ENCODE measurements at regions not wholly inside any gene's neighbourhood (a gene's known extent, or its start where the extent isn't known, plus 50 kb on each side); places are given as distances from the start of the nearest gene placed in this dataset.

- TF ChIP-seq CHD2 (IDR thresholded peaks at IDR 0.05; ENCODE audit: low read length, partially characterized antibody) = no peak
- TF ChIP-seq HEYL (CRISPR knock-in tag; IDR thresholded peaks at IDR 0.05) = no peak
- TF ChIP-seq EP300 (IDR thresholded peaks at IDR 0.05) = no peak
- TF ChIP-seq TFCP2L1 (CRISPR knock-in tag; IDR thresholded peaks at IDR 0.05) = no peak
- FAIRE-seq = no peak
- DNase-seq (ENCODE audit: low read depth in 1 of 2, low spot score in 1 of 2) = no peak
- WGBS (ENCODE audit: missing lambda C conversion rate) = 31% methylated on average over 2 of the region's 2 CpGs
- Histone ChIP-seq H3K4me1 (no peaks in the 10 kb centered on the region), H3K27ac (no peak overlapping the region), H3K9me3 (no peaks in the 10 kb centered on the region), H3K4me2 (no peak overlapping the region), H3K4me3 (no peak overlapping the region)
- ATAC-seq = no peak
- CTCF ChIA-PET = no interaction called here
- POLR2A ChIA-PET = no interaction called here
Observed at GRCh38 chr1:29875557-29876028, 639.3 kb downstream of the PTPRU start.

GRCh38 chr1:29870621-29871020, 634.3 kb downstream of the PTPRU start:
- ATAC-seq (no peak), FAIRE-seq (no peak), DNase-seq (ENCODE audit: low read depth in 1 of 2, low spot score in 1 of 2) (no peak)
- no peak overlapping the region for H3K4me3 ChIP-seq
- H3K4me1 ChIP-seq = no peaks in the 10 kb centered on the region
- TF ChIP-seq SMC3 (IDR thresholded peaks at IDR 0.05) (no peak), TP53 (CRISPR knock-in tag; IDR thresholded peaks at IDR 0.05) (no peak)
- no peak overlapping the region for H3K4me2 ChIP-seq
- 0% methylated on average over 1 of the region's 3 CpGs for WGBS (ENCODE audit: missing lambda C conversion rate)
- H3K27ac ChIP-seq = no peak overlapping the region
- CTCF ChIA-PET = interaction anchor here (0.7 kb wide), 1 partner anchor 613 kb away, joined by 4 read pairs; no protein-coding TSS in a partner anchor
- POLR2A ChIA-PET = no interaction called here
- H3K9me3 ChIP-seq = peaks cover 3% of the 10 kb centered on the region; the same call in 1 of the 3 replicates

GRCh38 chr1:29869802-29870201, 633.5 kb downstream of the PTPRU start:
- DNase-seq (ENCODE audit: low read depth in 1 of 2, low spot score in 1 of 2) (no peak), FAIRE-seq (no peak), ATAC-seq (no peak)
- WGBS (ENCODE audit: missing lambda C conversion rate) = 0% methylated on average over 2 of the region's 2 CpGs
- Histone ChIP-seq H3K4me2 (no peak overlapping the region), H3K9me3 (peaks cover 3% of the 10 kb centered on the region; the same call in 1 of the 3 replicates), H3K4me3 (no peak overlapping the region), H3K4me1 (no peaks in the 10 kb centered on the region), H3K27ac (no peak overlapping the region)
- POLR2A ChIA-PET = no interaction called here
- CTCF ChIA-PET = no interaction called here
- TF ChIP-seq TP53 (CRISPR knock-in tag; IDR thresholded peaks at IDR 0.05) = no peak
- TF ChIP-seq NPAS2 (CRISPR knock-in tag; IDR thresholded peaks at IDR 0.05; ENCODE audit: borderline replicate concordance) = no peak
- TF ChIP-seq E2F6 (IDR thresholded peaks at IDR 0.05; ENCODE audit: borderline replicate concordance, low read depth) = no peak
- no peak for TF ChIP-seq BCL3 (IDR thresholded peaks at IDR 0.05)
- TF ChIP-seq RAD21 (conservative IDR thresholded peaks at IDR 0.05 in 1 of 2, IDR thresholded peaks at IDR 0.05 in 1 of 2) = no peak
- no peak for TF ChIP-seq CBX2 (IDR thresholded peaks at IDR 0.05; ENCODE audit: borderline replicate concordance, low read depth)
- TF ChIP-seq POLR2AphosphoS2 (conservative IDR thresholded peaks at IDR 0.05; ENCODE audit: low read length) = no peak
- no peak for TF ChIP-seq EHF (CRISPR knock-in tag; IDR thresholded peaks at IDR 0.05)
- no peak for TF ChIP-seq MYC (IDR thresholded peaks at IDR 0.05; ENCODE audit: borderline replicate concordance, low read length)
- no peak for TF ChIP-seq HEYL (CRISPR knock-in tag; IDR thresholded peaks at IDR 0.05)
- TF ChIP-seq CEBPB (IDR thresholded peaks at IDR 0.05) = no peak
- TF ChIP-seq ESRRA (IDR thresholded peaks at IDR 0.05; ENCODE audit: borderline replicate concordance, low read length) = no peak
- no peak for TF ChIP-seq RCOR1 (IDR thresholded peaks at IDR 0.05; ENCODE audit: low read depth, low read length)

- no peak for ATAC-seq
- WGBS (ENCODE audit: missing lambda C conversion rate) = 8% methylated on average over 6 of the region's 6 CpGs
- CTCF ChIA-PET = no interaction called here
- TF ChIP-seq POLR2AphosphoS2 (conservative IDR thresholded peaks at IDR 0.05; ENCODE audit: low read length) (no peak), RFX5 (IDR thresholded peaks at IDR 0.05) (no peak), SMC3 (IDR thresholded peaks at IDR 0.05) (no peak), JUN (IDR thresholded peaks at IDR 0.05) (no peak), NFE2L2 (conservative IDR thresholded peaks at IDR 0.05; ENCODE audit: low read length) (no peak), CHD4 (IDR thresholded peaks at IDR 0.05; ENCODE audit: borderline replicate concordance) (no peak), MAZ (IDR thresholded peaks at IDR 0.05; ENCODE audit: borderline replicate concordance, low read depth, low read length) (no peak), ZC3H11A (IDR thresholded peaks at IDR 0.05) (no peak), MAX (IDR thresholded peaks at IDR 0.05) (no peak), HDAC2 (IDR thresholded peaks at IDR 0.05) (no peak), TFCP2L1 (CRISPR knock-in tag; IDR thresholded peaks at IDR 0.05) (no peak), HOXA7 (CRISPR knock-in tag; IDR thresholded peaks at IDR 0.05) (no peak), USF2 (IDR thresholded peaks at IDR 0.05) (no peak), TP53 (CRISPR knock-in tag; IDR thresholded peaks at IDR 0.05) (no peak), JUNB (IDR thresholded peaks at IDR 0.05) (no peak), EHMT2 (IDR thresholded peaks at IDR 0.05; ENCODE audit: low read depth) (no peak), BCL3 (IDR thresholded peaks at IDR 0.05) (no peak), NR3C1 (IDR thresholded peaks at IDR 0.05) (no peak)
Observed at GRCh38 chr1:29868944-29869343, 632.6 kb downstream of the PTPRU start.

More at GRCh38 chr1:29868944-29869343, 632.6 kb downstream of the PTPRU start:
- POLR2A ChIA-PET = no interaction called here
- DNase-seq (ENCODE audit: low read depth in 1 of 2, low spot score in 1 of 2) = no peak
- no peak overlapping the region for H3K4me3 ChIP-seq
- no peak overlapping the region for H3K27ac ChIP-seq
- no peaks in the 10 kb centered on the region for H3K4me1 ChIP-seq
- H3K9me3 ChIP-seq = peaks cover 3% of the 10 kb centered on the region; the same call in 1 of the 3 replicates
- no peak overlapping the region for H3K4me2 ChIP-seq
- FAIRE-seq = no peak
